Aorta (tissue), 5 donors: ENCODE measurements at regions not wholly inside any gene's neighbourhood (a gene's known extent, or its start where the extent isn't known, plus 50 kb on each side); places are given as distances from the start of the nearest gene placed in this dataset.
A peak's percentile ranks its signal among the peaks of the same experiment; 100 is the strongest.

ENCODE experiments used
- ATAC-seq: fragments of 200-7000 bp; cut with Tn5 transposase; one replicate; pipeline ENCODE4 v1.9.1; 2022; ENCODE audit warnings: moderate library complexity; ENCODE audit not compliant: low FRiP score
- DNase-seq, 2 donors: peaks; one replicate each; pipeline ENCODE4 v3.0.0-alpha.2; 2020
- H3K27ac ChIP-seq, 2 donors: one replicate each; pipeline ENCODE4 v1.5.1; 2013; ENCODE audit warnings: low read length in 2 of 2, mild to moderate bottlenecking in 2 of 2, moderate library complexity in 2 of 2, control low read depth in 1 of 2, inconsistent platforms in 1 of 2, low read depth in 1 of 2
- H3K27me3 ChIP-seq, 2 donors: one replicate each; pipeline ENCODE4 v1.6.1; 2013; ENCODE audit warnings: control low read depth in 1 of 2, low read length in 1 of 2, mild to moderate bottlenecking in 1 of 2, moderate library complexity in 1 of 2; ENCODE audit not compliant: insufficient read depth in 2 of 2, control insufficient read depth in 1 of 2
- H3K36me3 ChIP-seq, 2 donors: one replicate each; pipeline ENCODE4 v1.6.1; 2013; ENCODE audit warnings: control low read depth in 1 of 2, low read length in 1 of 2, mild to moderate bottlenecking in 1 of 2; ENCODE audit not compliant: insufficient read depth in 2 of 2, control insufficient read depth in 1 of 2
- H3K4me1 ChIP-seq, 2 donors: one replicate each; pipeline ENCODE4 v1.6.1; 2013; ENCODE audit warnings: low read length in 2 of 2, control low read depth in 1 of 2, mild to moderate bottlenecking in 1 of 2, moderate library complexity in 1 of 2; ENCODE audit not compliant: insufficient read depth in 2 of 2, control insufficient read depth in 1 of 2
- H3K4me3 ChIP-seq, 2 donors: one replicate each; pipeline ENCODE4 v1.5.1; 2013; ENCODE audit warnings: low read length in 2 of 2, control low read depth in 1 of 2, mild to moderate bottlenecking in 1 of 2
- H3K9me3 ChIP-seq: one replicate; pipeline ENCODE4 v1.6.1; 2013; ENCODE audit warnings: mild to moderate bottlenecking, low read length; ENCODE audit not compliant: control insufficient read depth
- WGBS, 2 donors: extraction: QIAGEN DNeasy Blood & Tissue Kit; methylation state at CpG; one replicate each; pipeline ENCODE4 v1.1.7; 2013; 5-methylcytosine and 5-hydroxymethylcytosine counted together
- intact Hi-C, 2 donors: fragments of 100-400 bp; cut with DNase I; formaldehyde crosslinking; loops; one replicate each; pipeline versions ENCODE4 v1.14.2 to v1.15.0; 2022
- donor health status: healthy with polysubstance abuse.
- donor health status: Bipolar disorder and iron deficiency.
- donor health status: DM: no; HTN: no; CAD: no.
- donor health status: DM: no; HTN: no; CAD: no.
- donor health status: DM: yes; HTN: yes; CAD: no.

GRCh38 chr7:47153576-47153975, 428.3 kb downstream of the TNS3 start:
- H3K9me3 ChIP-seq: no peaks in the 10 kb centered on the region
- no peaks in the 10 kb centered on the region for H3K27me3 ChIP-seq
- H3K4me1 ChIP-seq: peaks cover 3% of the 10 kb centered on the region in 2 donors
- H3K36me3 ChIP-seq: no peaks in the 10 kb centered on the region
- no peak for ATAC-seq
- 82 to 84% methylated on average over 6 of the region's 6 CpGs for WGBS, 2 donors
- no peak overlapping the region for H3K4me3 ChIP-seq
- DNase-seq: no peak
- H3K27ac ChIP-seq: no peak overlapping the region
- intact Hi-C loops: no loop called here

- H3K36me3 ChIP-seq: no peaks in the 10 kb centered on the region
- no peak overlapping the region for H3K27ac ChIP-seq
- intact Hi-C loops: no loop called here
- peaks cover 3 to 6% of the 10 kb centered on the region in 2 donors for H3K4me1 ChIP-seq
- peak; percentile 46 for ATAC-seq
- H3K27me3 ChIP-seq: no peaks in the 10 kb centered on the region
- no peak for DNase-seq
- WGBS, 2 donors: 2 to 4% methylated on average over 5 of the region's 5 CpGs
- no peak overlapping the region for H3K4me3 ChIP-seq
- no peaks in the 10 kb centered on the region for H3K9me3 ChIP-seq
Observed at GRCh38 chr7:47153058-47153457, 428.9 kb downstream of the TNS3 start.

GRCh38 chr7:47152307-47152706, 429.6 kb downstream of the TNS3 start:
- Histone ChIP-seq H3K27me3 (no peaks in the 10 kb centered on the region), H3K9me3 (no peaks in the 10 kb centered on the region), H3K36me3 (no peaks in the 10 kb centered on the region), H3K4me3 (no peak overlapping the region), H3K4me1 (peaks cover 3 to 6% of the 10 kb centered on the region in 2 donors), H3K27ac (no peak overlapping the region)
- WGBS, 2 donors: 99 to 100% methylated on average over 2 of the region's 2 CpGs
- intact Hi-C loops: no loop called here
- DNase-seq (no peak), ATAC-seq (no peak)

DNA sequence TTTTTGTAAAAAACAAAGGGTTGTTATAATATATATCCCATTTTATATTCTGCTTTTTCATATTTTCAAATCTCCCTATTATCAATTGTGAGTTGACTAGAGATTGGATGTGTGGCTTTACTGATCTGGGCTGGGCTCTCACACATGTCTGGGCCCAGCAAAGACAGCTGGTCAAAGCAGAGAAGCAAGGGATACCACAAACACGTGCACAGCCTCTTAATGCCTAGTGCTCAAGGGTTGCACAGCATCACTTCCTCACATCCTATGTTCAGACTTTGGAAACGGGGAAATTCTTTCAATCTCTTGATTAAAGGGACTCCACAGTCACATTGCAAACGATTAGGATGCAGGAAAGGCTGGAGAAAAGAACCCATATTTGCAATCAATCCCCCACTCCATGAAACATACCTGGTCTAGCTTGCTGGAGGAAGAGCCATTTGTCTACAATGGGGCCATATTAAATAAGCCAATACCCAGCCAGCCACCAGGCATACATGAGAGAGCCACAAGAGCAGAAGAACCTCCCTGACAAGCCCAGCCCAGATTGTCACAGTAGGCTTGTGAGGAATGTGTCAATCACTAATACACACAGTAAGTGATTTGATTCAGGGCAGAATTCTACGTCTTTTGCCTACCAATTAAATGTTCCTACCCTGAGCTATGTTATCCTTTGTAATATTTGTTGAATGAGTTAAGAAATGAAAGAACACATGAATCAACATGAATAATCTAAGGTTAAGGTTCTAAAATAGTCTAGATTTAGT, 431.2 kb downstream of the TNS3 start:
- intact Hi-C loops: no loop called here
- Histone ChIP-seq H3K27ac (no peak overlapping the region), H3K9me3 (no peaks in the 10 kb centered on the region), H3K36me3 (no peaks in the 10 kb centered on the region), H3K27me3 (no peaks in the 10 kb centered on the region), H3K4me1 (peaks cover 3 to 6% of the 10 kb centered on the region in 2 donors), H3K4me3 (no peak overlapping the region)
- ATAC-seq (no peak), DNase-seq (no peak)
- WGBS, 2 donors: 88 to 91% methylated on average over 4 of the region's 4 CpGs

DNA sequence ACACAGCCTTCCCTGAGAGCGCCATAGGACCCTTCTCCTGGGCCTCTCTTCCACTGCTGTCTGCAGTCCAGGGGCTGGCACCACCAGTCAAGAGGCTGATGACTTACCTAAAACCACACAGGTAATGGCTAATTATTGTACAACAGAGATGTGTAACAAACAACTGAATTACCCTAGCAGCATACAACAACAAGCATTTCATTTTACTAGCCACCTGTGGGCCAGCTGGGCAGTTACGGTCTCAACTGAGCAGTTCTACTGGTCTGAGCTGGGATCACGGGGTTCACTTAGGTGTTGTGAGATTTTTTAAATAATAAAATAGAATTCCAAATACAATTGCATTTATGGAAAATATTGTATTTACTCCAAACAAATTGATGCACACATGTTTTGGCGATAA, 431.9 kb downstream of the TNS3 start:
- H3K4me1 ChIP-seq: peaks cover 3 to 6% of the 10 kb centered on the region in 2 donors
- no peak for DNase-seq
- H3K9me3 ChIP-seq: no peaks in the 10 kb centered on the region

DNA sequence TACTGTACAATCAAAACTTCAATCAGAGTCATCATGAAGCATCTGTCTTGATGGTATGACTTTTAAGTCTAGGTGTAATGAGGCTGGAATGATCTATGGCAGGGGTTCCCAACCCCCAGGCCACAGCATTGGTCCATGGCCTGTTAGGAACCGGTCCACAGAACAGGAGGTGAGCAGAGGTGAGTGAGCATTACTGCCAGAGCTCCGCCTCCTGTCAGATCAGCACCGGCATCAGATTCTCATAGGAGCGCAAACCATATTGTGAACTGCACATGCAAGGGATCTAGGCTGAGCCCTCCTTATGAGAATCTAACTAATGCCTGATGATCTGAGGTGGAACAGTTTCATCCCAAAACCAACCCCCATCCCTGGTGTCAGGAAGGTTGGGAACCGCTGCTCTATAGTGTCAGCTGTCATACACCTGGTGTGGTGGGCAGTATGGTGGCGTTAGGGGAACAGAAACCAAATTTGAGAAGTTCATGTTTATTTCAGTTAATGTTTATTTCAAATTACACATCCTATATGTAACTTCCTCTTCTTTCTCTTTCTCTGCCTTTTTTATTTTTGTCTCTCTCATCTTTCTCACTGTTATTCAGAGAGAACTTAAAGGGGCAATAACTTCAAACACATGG, 432.6 kb downstream of the TNS3 start:
- no peak for ATAC-seq

More for the DNA sequence above, 431.9 kb downstream of the TNS3 start:
- intact Hi-C loops: no loop called here
- no peaks in the 10 kb centered on the region for H3K27me3 ChIP-seq
- 96 to 98% methylated on average over 4 of the region's 4 CpGs for WGBS, 2 donors
- H3K27ac ChIP-seq: no peak overlapping the region
- ATAC-seq: no peak
- H3K36me3 ChIP-seq: no peaks in the 10 kb centered on the region
- H3K4me3 ChIP-seq: no peak overlapping the region

DNA sequence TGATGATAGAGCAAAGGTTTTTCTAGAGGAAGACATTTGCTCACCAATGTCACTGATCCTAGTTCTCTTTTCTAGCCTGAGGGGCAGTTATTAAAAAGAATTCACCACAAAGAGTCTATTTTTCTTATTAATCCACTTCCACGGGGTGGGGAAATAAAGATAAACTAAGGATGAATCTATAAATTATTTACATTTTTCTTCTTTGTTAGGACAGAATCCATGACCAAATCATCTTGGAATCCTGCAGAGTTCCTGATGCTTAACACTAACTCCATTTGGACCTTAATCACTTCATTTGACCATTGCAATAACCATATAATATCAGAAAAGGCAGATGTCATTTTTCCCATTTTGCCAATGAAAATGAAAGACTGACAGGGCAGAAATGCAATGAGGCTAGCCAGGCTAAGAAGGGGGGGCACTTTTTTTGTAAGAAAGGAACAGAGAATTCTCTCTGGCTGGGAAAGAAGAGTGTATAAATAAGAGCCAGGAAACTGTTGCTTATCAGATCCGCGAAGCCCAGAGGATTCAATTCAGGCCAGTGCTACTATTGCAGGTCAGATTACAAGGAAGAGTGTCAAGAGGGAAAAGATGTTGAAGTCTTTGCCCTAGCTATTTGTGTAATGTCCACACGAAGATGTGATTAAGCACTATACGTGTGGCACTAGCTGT, 433.2 kb downstream of the TNS3 start:
- no peak for ATAC-seq
- 16 to 22% methylated on average over 5 of the region's 5 CpGs for WGBS, 2 donors
- intact Hi-C loops: no loop called here
- no peak for DNase-seq
- H3K27me3 ChIP-seq: no peaks in the 10 kb centered on the region
- no peak overlapping the region for H3K27ac ChIP-seq
- H3K4me1 ChIP-seq: peaks cover 3 to 6% of the 10 kb centered on the region in 2 donors
- no peaks in the 10 kb centered on the region for H3K9me3 ChIP-seq
- no peaks in the 10 kb centered on the region for H3K36me3 ChIP-seq
- H3K4me3 ChIP-seq: no peak overlapping the region

More for the DNA sequence above, 432.6 kb downstream of the TNS3 start:
- DNase-seq: no peak
- no peak overlapping the region for H3K27ac ChIP-seq
- peaks cover 3 to 6% of the 10 kb centered on the region in 2 donors for H3K4me1 ChIP-seq
- 92 to 98% methylated on average over 6 of the region's 6 CpGs for WGBS, 2 donors
- no peaks in the 10 kb centered on the region for H3K9me3 ChIP-seq
- intact Hi-C loops: no loop called here
- H3K27me3 ChIP-seq: no peaks in the 10 kb centered on the region
- H3K36me3 ChIP-seq: no peaks in the 10 kb centered on the region
- H3K4me3 ChIP-seq: no peak overlapping the region

DNA sequence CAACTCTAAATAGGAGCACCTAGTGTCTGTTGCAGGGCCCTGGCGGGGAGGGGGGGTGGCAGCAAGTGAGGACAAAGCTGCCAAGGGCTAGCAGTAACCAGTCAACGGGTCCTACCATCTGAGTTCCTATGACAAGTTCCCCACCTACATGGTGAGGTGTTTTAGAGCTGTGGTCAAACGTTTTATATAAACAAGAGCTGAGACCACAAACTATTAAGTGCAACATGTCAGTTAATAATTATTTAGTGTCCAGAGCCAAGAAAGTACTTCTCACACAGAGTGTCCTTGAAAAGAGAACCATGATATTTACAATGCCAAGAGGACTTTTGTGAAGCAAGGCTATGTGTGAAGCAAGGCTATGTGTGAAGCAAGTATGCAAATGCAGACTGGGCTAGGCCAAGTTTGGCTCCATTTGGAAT, 434.7 kb downstream of the TNS3 start:
- no peaks in the 10 kb centered on the region for H3K27me3 ChIP-seq
- no peak overlapping the region for H3K4me3 ChIP-seq
- no peak for DNase-seq
- 70 to 72% methylated on average over 3 of the region's 3 CpGs for WGBS, 2 donors
- no peak overlapping the region for H3K27ac ChIP-seq
- ATAC-seq: no peak
- peaks cover 3 to 8% of the 10 kb centered on the region in 2 donors for H3K4me1 ChIP-seq
- H3K9me3 ChIP-seq: no peaks in the 10 kb centered on the region
- H3K36me3 ChIP-seq: no peaks in the 10 kb centered on the region
- intact Hi-C loops: no loop called here
